Astrocyte (in vitro differentiated cells and primary cell): ENCODE measurements at regions not wholly inside any gene's neighbourhood (a gene's known extent, or its start where the extent isn't known, plus 50 kb on each side); places are given as distances from the start of the nearest gene placed in this dataset.

Source experiments
- DNase-seq: peaks from one replicate; pipeline ENCODE4 v3.0.0-alpha.2; 2010; ENCODE audit warnings: low read depth
- FAIRE-seq: peaks from 2 replicates; lab custom pipeline; 2011; peaks lifted over from hg19 to GRCh38; lab: Jason Lieb, UNC
- H2AFZ ChIP-seq: 2 replicates; pipeline ENCODE4 v1.6.0; 2012; ENCODE audit warnings: low read depth, low read length, inconsistent platforms
- H3K27ac ChIP-seq: 2 replicates; pipeline ENCODE4 v1.5.1; 2011; ENCODE audit warnings: low read depth, low read length, inconsistent platforms
- H3K27me3 ChIP-seq: 2 replicates; pipeline ENCODE4 v1.6.0; 2011; ENCODE audit warnings: low read length, inconsistent platforms; ENCODE audit not compliant: insufficient read depth
- H3K36me3 ChIP-seq: 2 replicates; pipeline ENCODE4 v1.5.1; 2011; ENCODE audit warnings: low read length, inconsistent platforms; ENCODE audit not compliant: insufficient read depth
- H3K4me1 ChIP-seq: 2 replicates; pipeline ENCODE4 v1.5.1; 2011; ENCODE audit warnings: low read length, inconsistent platforms; ENCODE audit not compliant: insufficient read depth
- H3K4me2 ChIP-seq: 2 replicates; pipeline ENCODE4 v1.6.0; 2012; ENCODE audit warnings: low read length, inconsistent platforms
- H3K4me3 ChIP-seq: 2 replicates; pipeline ENCODE4 v1.5.1; 2011; ENCODE audit warnings: low read depth, mild to moderate bottlenecking, low read length, inconsistent platforms; ENCODE audit not compliant: insufficient read depth
- H3K79me2 ChIP-seq: 2 replicates; pipeline ENCODE4 v1.6.0; 2012; ENCODE audit warnings: mild to moderate bottlenecking, low read length, inconsistent platforms; ENCODE audit not compliant: insufficient read depth
- H3K9ac ChIP-seq: 2 replicates; pipeline ENCODE4 v1.6.0; 2012; ENCODE audit warnings: mild to moderate bottlenecking, low read length, inconsistent platforms
- H3K9me3 ChIP-seq: 2 replicates; pipeline ENCODE4 v1.5.1; 2012; ENCODE audit warnings: low read depth, mild to moderate bottlenecking, low read length, inconsistent platforms; ENCODE audit not compliant: insufficient read depth
- H4K20me1 ChIP-seq: 2 replicates; pipeline ENCODE4 v1.6.0; 2012; ENCODE audit warnings: low read length, inconsistent platforms; ENCODE audit not compliant: insufficient read depth
- H3K27ac Mint-ChIP-seq: one replicate; pipeline ENCODE4 v1.8.0; 2021; ENCODE audit warnings: mild to moderate bottlenecking, mixed read lengths; ENCODE audit not compliant: unreplicated experiment
- H3K27me3 Mint-ChIP-seq: one replicate; pipeline ENCODE4 v1.8.0; 2021; ENCODE audit warnings: low read depth, mixed read lengths; ENCODE audit not compliant: unreplicated experiment
- H3K36me3 Mint-ChIP-seq: one replicate; pipeline ENCODE4 v1.8.0; 2021; ENCODE audit warnings: low read depth, mixed read lengths; ENCODE audit not compliant: unreplicated experiment
- H3K4me1 Mint-ChIP-seq: one replicate; pipeline ENCODE4 v1.8.0; 2021; ENCODE audit warnings: low read depth, mixed read lengths; ENCODE audit not compliant: unreplicated experiment
- H3K4me3 Mint-ChIP-seq: one replicate; pipeline ENCODE4 v1.8.0; 2021; ENCODE audit warnings: mild to moderate bottlenecking, moderate library complexity, mixed read lengths; ENCODE audit not compliant: unreplicated experiment
- H3K9me3 Mint-ChIP-seq: one replicate; pipeline ENCODE4 v1.8.0; 2021; ENCODE audit warnings: mild to moderate bottlenecking, mixed read lengths; ENCODE audit not compliant: unreplicated experiment
- EZH2 ChIP-seq: IDR thresholded peaks from 2 replicates; pipeline ENCODE4 v1.6.1; 2012; ENCODE audit warnings: mild to moderate bottlenecking, low read length, inconsistent platforms; ENCODE audit not compliant: insufficient read depth
- TF ChIP-seq, protein P1 (sequence below): IDR thresholded peaks from 2 replicates; pipeline ENCODE4 v1.5.1; 2011; ENCODE audit warnings: low read depth, mild to moderate bottlenecking, inconsistent platforms, low read length, moderate library complexity; ENCODE audit not compliant: insufficient read depth

- Histone ChIP-seq H3K4me3 (no peak overlapping the region), H4K20me1 (no peaks in the 10 kb centered on the region), H2AFZ (no peak overlapping the region), H3K79me2 (no peaks in the 10 kb centered on the region), H3K27ac (no peak overlapping the region), H3K27me3 (no peaks in the 10 kb centered on the region), H3K9ac (no peak overlapping the region), H3K9me3 (no peaks in the 10 kb centered on the region), H3K4me2 (no peak overlapping the region), H3K36me3 (no peaks in the 10 kb centered on the region), H3K4me1 (no peaks in the 10 kb centered on the region)
- TF ChIP-seq, protein P1, sequence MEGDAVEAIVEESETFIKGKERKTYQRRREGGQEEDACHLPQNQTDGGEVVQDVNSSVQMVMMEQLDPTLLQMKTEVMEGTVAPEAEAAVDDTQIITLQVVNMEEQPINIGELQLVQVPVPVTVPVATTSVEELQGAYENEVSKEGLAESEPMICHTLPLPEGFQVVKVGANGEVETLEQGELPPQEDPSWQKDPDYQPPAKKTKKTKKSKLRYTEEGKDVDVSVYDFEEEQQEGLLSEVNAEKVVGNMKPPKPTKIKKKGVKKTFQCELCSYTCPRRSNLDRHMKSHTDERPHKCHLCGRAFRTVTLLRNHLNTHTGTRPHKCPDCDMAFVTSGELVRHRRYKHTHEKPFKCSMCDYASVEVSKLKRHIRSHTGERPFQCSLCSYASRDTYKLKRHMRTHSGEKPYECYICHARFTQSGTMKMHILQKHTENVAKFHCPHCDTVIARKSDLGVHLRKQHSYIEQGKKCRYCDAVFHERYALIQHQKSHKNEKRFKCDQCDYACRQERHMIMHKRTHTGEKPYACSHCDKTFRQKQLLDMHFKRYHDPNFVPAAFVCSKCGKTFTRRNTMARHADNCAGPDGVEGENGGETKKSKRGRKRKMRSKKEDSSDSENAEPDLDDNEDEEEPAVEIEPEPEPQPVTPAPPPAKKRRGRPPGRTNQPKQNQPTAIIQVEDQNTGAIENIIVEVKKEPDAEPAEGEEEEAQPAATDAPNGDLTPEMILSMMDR: no peak
- no peak for TF ChIP-seq EZH2
- no peak overlapping the region for H3K4me3 Mint-ChIP-seq
- no peaks in the 10 kb centered on the region for H3K36me3 Mint-ChIP-seq
- H3K27me3 Mint-ChIP-seq: peaks cover 84% of the 10 kb centered on the region
- H3K9me3 Mint-ChIP-seq: peaks cover 7% of the 10 kb centered on the region
- H3K4me1 Mint-ChIP-seq: no peaks in the 10 kb centered on the region
- DNase-seq: no peak
- no peak overlapping the region for H3K27ac Mint-ChIP-seq
- FAIRE-seq: no peak
Observed at GRCh38 chr10:78863140-78863905, 205.4 kb upstream of the ZMIZ1 start.

DNA sequence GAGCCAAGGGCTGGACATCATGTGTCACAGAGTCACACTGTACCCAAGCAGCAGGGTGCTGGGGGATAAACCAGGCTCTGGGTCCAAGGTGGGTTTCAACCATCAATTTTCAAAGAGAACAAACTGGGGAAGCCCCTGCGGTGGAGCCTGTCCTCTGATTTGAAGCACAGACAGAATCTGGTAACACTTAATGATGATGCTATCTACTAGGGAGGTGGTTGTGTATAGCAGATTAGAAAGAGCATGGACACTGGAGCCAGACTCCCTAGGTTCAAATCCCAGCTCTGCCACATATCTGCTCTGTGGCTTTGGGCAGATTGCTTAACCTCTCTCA, 204.9 kb upstream of the ZMIZ1 start:
- TF ChIP-seq, protein P1: no peak
- no peak for TF ChIP-seq EZH2
- FAIRE-seq (no peak), DNase-seq (no peak)
- Mint-ChIP-seq H3K9me3 (peaks cover 10% of the 10 kb centered on the region), H3K27me3 (peaks cover 88% of the 10 kb centered on the region), H3K27ac (no peak overlapping the region), H3K4me3 (no peak overlapping the region), H3K36me3 (no peaks in the 10 kb centered on the region), H3K4me1 (no peaks in the 10 kb centered on the region)
- H3K36me3 ChIP-seq: no peaks in the 10 kb centered on the region
- no peak overlapping the region for H3K4me2 ChIP-seq
- no peak overlapping the region for H3K4me3 ChIP-seq
- no peaks in the 10 kb centered on the region for H3K27me3 ChIP-seq
- no peaks in the 10 kb centered on the region for H3K4me1 ChIP-seq
- no peak overlapping the region for H3K9ac ChIP-seq
- H2AFZ ChIP-seq: no peak overlapping the region
- H3K9me3 ChIP-seq: no peaks in the 10 kb centered on the region
- no peaks in the 10 kb centered on the region for H4K20me1 ChIP-seq
- no peak overlapping the region for H3K27ac ChIP-seq
- no peaks in the 10 kb centered on the region for H3K79me2 ChIP-seq

GRCh38 chr10:78864761-78865537, 203.8 kb upstream of the ZMIZ1 start:
- Mint-ChIP-seq H3K9me3 (peaks cover 12% of the 10 kb centered on the region), H3K27me3 (peaks cover 88% of the 10 kb centered on the region), H3K27ac (no peak overlapping the region), H3K36me3 (no peaks in the 10 kb centered on the region), H3K4me3 (no peak overlapping the region), H3K4me1 (no peaks in the 10 kb centered on the region)
- Histone ChIP-seq H3K27me3 (no peaks in the 10 kb centered on the region), H3K36me3 (no peaks in the 10 kb centered on the region), H3K27ac (no peak overlapping the region), H3K9me3 (no peaks in the 10 kb centered on the region), H3K79me2 (no peaks in the 10 kb centered on the region), H4K20me1 (no peaks in the 10 kb centered on the region), H3K9ac (no peak overlapping the region), H3K4me3 (no peak overlapping the region), H3K4me2 (no peak overlapping the region), H2AFZ (no peak overlapping the region), H3K4me1 (no peaks in the 10 kb centered on the region)
- TF ChIP-seq, protein P1: no peak
- TF ChIP-seq EZH2: no peak
- FAIRE-seq (no peak), DNase-seq (no peak)
